PC-9 (cell line): ENCODE measurements at regions not wholly inside any gene's neighbourhood (a gene's known extent, or its start where the extent isn't known, plus 50 kb on each side); places are given as distances from the start of the nearest gene placed in this dataset.

Source experiments
- EZH2 ChIP-seq: fragments of 200-600 bp; sonication (generic); IDR thresholded peaks from 2 replicates; pipeline ENCODE4 v1.8.0; 2017; ENCODE audit warnings: antibody characterized with exemption, low read depth
- TF ChIP-seq, protein P1 (sequence below): fragments of 200-600 bp; sonication (generic); conservative IDR thresholded peaks from 2 replicates; pipeline ENCODE4 v1.6.1; 2017; ENCODE audit warnings: mixed run types, antibody characterized with exemption, mild to moderate bottlenecking, moderate library complexity

DNA sequence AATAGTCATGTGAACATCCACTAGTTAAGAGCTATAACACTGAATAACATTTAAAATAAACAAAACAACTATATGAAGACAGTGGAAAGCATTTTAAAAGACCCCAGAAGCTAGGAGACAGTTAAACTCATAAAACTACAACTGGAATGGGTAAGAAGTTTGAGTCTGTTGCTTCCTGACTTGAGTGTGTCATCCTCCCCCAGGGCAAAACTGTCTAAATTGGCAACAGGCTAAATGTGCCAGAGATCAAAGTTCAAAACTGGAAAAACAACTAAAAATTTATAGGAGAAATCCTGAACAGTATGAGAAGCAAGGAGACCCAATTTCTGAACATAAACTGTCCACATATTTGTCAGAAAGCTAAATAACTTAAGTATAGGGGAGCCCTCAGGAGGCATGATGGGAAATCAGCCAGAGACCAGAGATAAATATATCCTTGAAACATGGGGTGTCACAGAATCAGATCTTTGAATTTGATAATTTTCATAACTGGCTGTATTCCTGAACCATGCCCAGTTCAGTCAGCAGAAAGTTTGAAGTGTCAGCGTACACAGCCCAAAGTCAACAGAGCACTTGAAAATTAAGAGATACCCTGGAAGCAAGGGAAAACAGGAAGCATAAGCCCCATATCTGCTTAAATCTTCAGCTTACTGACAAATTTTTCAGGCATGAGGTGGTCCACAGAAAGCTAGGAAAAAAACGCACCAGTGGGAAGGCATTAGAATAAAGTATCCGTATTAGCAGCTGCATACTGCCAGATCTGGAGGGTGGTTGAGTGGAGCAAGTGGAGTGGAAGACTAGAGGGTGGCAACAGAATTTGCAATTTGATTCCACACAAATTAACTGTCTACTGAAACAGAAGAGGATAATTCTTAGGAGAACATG is 516.1 kb upstream of the MAN1A1 start:
- TF ChIP-seq, protein P1, sequence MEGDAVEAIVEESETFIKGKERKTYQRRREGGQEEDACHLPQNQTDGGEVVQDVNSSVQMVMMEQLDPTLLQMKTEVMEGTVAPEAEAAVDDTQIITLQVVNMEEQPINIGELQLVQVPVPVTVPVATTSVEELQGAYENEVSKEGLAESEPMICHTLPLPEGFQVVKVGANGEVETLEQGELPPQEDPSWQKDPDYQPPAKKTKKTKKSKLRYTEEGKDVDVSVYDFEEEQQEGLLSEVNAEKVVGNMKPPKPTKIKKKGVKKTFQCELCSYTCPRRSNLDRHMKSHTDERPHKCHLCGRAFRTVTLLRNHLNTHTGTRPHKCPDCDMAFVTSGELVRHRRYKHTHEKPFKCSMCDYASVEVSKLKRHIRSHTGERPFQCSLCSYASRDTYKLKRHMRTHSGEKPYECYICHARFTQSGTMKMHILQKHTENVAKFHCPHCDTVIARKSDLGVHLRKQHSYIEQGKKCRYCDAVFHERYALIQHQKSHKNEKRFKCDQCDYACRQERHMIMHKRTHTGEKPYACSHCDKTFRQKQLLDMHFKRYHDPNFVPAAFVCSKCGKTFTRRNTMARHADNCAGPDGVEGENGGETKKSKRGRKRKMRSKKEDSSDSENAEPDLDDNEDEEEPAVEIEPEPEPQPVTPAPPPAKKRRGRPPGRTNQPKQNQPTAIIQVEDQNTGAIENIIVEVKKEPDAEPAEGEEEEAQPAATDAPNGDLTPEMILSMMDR: no peak
- TF ChIP-seq EZH2: no peak
